HG03442 (cell line): ENCODE measurements at regions not wholly inside any gene's neighbourhood (a gene's known extent, or its start where the extent isn't known, plus 50 kb on each side); places are given as distances from the start of the nearest gene placed in this dataset.
"Not testable (repeated sequence)": the region's sequence is repeated elsewhere in the genome, so short reads cannot be mapped to it uniquely, and the experiment has no call there.

Experiments used
- ATAC-seq: cut with Tn5 transposase; IDR thresholded peaks from one replicate; pipeline ENCODE4 v1.9.1; 2021; ENCODE audit warnings: mild to moderate bottlenecking, moderate library complexity; ENCODE audit not compliant: unreplicated experiment

DNA sequence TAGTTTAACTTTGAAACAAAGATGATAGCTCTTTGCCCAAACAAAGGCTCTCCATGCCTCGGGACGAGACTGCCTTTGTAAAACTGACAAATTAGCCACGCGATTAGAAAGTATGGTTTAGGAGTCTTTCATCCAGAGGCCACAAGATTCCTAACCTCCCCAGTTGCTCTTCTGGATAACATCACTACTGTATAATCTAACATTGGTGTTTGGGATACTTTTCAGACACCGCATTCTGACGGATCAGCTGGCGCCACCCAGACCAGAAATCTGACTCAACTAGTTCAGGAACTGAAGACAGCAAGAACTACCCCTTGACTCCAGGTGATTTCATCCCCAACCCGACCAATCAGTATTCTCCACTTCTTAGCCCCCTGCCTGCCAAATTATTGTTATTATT lies 98.1 kb upstream of the TEX13D start:
- ATAC-seq, result no peak

DNA sequence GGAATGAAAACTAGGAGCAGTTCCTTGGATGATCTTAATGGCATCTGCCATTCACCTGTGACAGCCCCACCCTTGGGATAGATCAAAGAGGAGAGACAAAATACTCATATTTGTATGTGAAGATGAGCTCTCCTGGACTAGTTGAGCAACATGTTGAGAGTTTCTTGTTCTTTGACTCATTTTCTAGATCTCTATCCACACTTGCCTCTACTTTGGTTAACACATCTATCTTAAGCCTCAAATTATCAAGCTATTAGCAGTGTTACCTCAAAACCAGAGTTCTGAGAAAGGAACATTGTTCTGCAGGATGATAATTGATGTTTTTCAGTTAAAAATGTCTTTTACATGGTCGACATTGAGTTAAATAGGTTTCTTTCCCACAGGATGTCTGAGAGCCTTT lies 94.2 kb upstream of the TEX13D start:
- ATAC-seq, result no peak

DNA sequence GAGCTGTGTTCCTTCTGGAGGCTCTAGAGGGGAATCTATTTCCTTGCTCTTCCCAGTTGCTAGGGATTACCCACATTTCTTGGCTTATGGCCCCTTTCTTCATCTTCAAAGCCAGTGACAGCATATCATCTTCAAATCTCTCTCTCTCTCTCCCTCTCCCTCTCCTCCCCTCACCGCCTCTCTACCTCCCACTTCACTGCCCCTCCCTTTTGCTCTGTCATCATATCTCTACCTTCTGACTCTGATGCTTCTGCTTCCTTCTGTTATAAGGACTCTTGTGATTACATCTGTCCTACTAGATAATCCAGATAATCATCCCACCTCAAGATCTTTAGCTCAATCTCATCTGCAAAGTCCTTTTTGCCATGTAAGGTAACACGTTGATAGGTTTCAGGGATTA lies 93.1 kb upstream of the TEX13D start:
- peak; percentile 11 for ATAC-seq

DNA sequence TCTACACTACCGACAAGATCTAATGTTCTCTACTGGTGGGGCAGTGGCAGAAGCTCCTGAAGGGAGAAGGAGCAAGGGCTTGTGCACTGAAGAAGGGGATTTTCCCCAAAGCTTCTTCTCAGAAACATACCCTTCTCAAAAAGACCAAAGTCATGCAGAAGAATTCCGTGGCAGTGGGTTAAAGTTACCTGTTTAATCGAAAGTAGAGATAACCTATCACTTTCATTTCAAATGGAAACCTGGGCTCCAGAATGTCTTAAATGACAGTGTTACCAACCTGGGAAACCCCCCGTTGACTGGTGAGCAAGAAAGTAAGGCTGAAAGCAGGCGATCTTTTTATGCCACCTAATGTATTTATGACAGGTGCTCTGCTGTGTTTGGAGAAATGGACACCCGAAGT lies 92.5 kb upstream of the TEX13D start:
- ATAC-seq, result peak; percentile 91

GRCh38 chrX:124240422-124240821 lies 92.0 kb upstream of the TEX13D start:
- ATAC-seq, result no peak

- no peak for ATAC-seq
These were observed 90.3 kb upstream of the TEX13D start for GRCh38 chrX:124242131-124242530.

DNA sequence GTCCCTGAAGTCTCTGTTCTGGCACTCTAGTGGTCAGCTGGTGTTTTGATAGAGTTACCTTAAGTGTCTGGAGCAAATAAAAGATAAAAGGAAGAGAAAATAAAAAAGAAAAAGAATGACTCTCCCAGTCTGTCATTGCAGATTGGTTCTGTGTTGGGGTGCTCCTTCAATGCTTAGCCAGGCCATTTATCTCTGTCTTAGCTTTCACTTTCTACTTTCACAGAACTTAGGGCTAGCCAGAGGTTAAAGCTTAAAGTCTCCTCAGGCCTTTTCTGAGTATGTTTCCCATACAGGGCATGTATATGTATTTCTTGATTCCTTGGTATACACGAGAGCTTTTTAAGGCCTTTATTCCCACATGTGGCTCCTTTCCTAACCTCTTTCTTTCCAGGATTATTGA lies 83.1 kb upstream of the TEX13D start:
- ATAC-seq, result no peak

DNA sequence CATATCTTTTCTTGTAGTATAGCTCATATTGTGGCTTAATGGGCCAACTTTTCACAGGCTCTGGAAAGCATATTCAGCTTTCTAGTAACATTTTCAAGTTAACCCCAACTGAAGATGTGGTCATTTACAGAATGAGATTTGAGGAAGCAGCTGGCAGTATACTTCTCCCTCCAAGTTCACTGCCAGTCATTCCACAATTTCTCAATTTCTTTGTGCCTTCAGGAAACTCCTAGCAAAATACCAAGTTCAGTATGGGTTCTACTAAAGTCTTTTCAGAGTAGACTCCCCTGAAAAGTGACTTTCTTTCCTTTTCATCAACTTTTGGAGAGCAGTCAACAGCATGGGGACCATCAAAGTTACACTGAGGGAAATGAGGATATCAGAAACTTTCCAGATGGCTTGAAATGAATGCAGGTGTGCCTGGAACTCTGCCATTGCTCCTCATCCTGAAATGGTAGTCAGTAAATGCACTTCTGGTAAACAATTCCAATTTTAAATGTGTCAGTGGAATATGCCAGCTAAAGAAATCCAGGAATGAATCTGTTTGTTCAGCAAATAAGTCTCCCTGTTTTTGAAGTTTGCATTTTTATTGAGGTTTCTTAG lies 81.5 kb upstream of the TEX13D start:
- no peak for ATAC-seq

DNA sequence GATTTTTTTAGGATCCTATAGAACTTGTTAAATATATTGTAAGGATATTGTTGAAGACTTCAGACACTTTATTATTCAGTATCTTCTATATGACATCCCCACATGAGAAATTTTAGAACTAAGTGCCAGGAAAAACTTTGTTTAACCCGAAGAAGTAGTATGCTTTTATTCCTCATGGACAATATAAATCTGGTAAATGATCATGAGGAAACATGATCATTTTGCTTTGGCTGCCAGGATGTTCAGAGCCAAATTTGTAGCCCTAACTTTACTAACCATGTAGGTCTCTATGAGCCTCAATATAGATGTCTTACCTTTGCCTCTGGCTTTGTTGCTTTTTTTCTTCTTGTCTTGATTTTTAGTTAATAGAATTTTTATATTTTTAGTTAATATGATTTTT lies 77.8 kb upstream of the TEX13D start:
- ATAC-seq, result no peak

- no peak for ATAC-seq
These were observed 76.2 kb upstream of the TEX13D start for GRCh38 chrX:124256216-124256615.

DNA sequence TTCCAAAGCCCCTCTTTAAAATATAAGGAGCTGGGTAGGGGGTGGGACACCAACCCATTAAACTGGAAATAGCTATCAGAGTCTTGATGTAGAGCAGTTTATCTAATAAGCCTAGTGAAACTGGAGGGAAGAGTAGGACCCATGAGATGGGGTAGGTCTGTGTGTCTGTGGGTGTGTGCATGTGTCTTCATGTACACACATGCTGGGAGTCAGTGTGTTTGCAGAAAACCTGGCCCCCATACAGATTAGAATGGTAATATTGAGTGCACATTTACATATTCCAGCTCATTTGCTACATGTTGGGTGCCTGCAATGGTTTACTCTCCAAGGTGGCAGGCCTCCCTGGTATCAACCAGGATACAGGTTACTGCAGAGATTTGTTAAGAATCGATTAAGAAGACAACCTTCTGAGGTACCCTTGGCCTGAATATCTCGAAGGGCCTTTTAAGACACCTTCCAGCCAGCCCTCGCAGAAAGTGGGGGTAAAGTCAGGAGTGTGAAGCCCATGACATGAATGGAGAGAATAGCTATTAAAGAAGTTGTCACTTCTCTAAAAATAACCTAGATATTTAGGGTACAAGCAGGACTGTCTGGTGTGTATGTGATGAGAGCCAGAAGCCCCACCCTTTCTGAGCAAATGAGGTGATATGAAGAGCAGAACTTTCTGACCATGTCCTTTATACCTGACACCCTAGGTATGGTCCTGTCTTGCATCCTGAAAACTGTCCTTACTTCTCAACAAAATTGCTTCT lies 75.7 kb upstream of the TEX13D start:
- no peak for ATAC-seq

- no peak for ATAC-seq
These were observed 74.3 kb upstream of the TEX13D start for GRCh38 chrX:124257924-124258702.

DNA sequence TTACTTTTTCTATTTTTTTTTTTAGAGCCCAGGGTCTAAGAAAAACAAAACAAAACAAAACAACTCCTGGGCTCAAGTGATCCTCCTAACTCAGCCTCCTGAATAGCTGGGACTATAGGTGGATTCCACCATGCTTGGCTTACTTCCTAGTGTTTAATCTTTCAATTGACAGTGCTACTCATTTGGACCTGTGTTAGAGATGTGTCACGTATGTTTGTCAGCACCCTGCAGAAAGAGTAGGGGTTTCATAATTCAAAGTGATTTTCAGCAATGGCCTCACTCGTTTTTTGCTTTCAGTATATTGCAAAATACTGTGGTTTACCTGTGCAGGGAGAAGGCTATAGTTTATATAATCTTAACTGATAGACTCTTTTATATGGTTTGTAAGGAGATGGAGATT lies 71.6 kb upstream of the TEX13D start:
- ATAC-seq, result no peak

GRCh38 chrX:124263743-124264142 lies 68.7 kb upstream of the TEX13D start:
- no peak for ATAC-seq

DNA sequence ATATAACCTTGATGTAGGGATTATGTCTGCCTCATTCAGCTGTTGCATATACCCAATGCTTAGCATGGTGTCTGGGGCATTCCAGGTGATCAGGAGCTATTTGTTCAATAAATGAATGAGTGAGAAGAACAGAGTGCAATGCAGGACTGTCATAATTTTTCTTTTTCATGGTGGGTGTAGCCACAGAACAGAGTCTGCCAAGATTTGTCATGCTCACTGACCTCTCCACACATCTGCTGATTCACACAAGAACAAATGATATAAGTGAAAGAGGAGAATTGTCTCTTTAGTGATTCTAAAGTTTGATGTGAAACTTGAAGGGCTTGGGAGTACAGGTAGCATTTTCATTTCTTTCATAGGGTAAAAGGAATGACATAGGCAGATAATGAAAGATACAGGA lies 64.4 kb upstream of the TEX13D start:
- ATAC-seq, result no peak

GRCh38 chrX:124269881-124270280 lies 62.6 kb upstream of the TEX13D start:
- no peak for ATAC-seq

GRCh38 chrX:124271599-124271998 lies 60.9 kb upstream of the TEX13D start:
- ATAC-seq, result not testable (repeated sequence)

DNA sequence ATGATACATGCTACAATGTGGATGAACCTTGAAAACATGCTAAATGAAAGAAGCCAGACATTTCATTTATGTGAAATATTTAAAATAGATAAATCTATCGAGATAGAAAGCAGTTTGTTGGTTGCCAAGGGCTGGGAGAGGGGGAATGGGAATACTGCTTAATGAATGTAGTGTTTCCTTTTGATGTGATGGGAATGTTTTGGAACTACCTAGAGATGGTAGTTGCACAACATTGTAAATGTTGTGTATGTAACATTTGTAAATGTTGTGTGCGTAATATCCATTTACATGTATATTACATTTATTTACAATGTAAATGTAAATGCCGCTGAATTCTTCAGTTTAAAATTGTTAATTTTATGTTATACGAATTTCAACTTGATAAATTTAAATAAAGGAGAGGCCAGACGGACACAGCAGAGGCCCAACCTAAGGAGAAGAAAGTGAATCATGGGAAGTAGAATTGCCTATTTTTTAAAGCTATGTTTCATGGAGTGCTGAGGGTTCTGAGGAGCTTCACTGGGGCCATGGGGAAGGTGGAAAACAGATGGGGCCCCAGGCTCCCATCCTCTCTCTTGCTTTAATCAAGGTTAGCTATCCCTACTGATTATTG lies 60.0 kb upstream of the TEX13D start:
- no peak for ATAC-seq

GRCh38 chrX:124274438-124275181 lies 57.9 kb upstream of the TEX13D start:
- ATAC-seq, result no peak

DNA sequence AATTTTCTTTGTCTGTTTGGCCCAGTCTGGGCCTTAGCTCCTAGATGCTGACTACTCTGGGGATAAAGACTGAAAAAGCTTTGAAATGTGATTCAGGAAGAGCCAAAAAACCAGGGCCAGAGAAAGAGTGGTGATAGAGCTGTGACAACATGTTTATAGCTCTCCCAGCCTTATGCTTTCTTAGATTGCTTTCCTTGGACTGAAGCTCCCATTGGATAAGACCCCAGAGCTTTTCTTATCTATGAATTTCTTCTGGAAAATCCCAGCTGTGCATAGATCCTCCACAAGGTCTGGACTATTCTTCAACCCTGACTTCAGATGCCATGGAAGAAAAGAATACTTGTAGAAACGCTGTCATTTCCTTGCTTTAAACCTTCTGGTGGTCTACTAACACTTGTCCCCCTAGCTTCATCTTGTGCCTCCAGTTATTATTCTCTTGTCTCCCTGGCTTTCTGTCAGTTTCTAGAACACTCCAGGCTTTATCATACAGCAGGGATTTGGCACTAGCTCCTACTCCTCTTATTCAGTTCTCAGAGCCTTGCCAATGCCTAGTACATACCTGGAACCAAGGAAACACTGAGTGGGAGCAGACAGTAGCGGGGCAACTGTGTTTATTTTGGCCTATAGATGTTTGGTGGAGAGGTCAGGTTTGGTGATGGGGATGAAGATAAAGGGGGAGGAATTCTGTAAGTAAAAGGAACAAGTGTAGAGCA lies 57.1 kb upstream of the TEX13D start:
- no peak for ATAC-seq
